ENCODE measurements at regions not wholly inside any gene's neighbourhood (a gene's known extent, or its start where the extent isn't known, plus 50 kb on each side); places are given as distances from the start of the nearest gene placed in this dataset.

GRCh38 chr20:11110535-11110934, 436.7 kb upstream of the JAG1 start:
- peaks cover 7% of the 10 kb centered on the region for H3K4me1 Mint-ChIP-seq
- Histone ChIP-seq H3K79me2 (replicated peaks; ENCODE audit: insufficient read depth) (no peaks in the 10 kb centered on the region), H3K36me3 (ENCODE audit: insufficient read depth) (no peaks in the 10 kb centered on the region), H3K4me2 (no peak overlapping the region), H3K27ac (ENCODE audit: low read depth) (no peak overlapping the region), H3F3A (replicated peaks; ENCODE audit: low read depth) (no peaks in the 10 kb centered on the region), H3K4me1 (ENCODE audit: insufficient read depth) (no peaks in the 10 kb centered on the region), H4K20me1 (replicated peaks; ENCODE audit: insufficient read depth) (no peaks in the 10 kb centered on the region), H3K9me2 (ENCODE audit: insufficient read depth) (no peaks in the 10 kb centered on the region), H2AFZ (no peak overlapping the region; the same call in 1 of the 2 replicates), H3K4me3 (no peak overlapping the region), H3K27me3 (ENCODE audit: insufficient read depth) (no peaks in the 10 kb centered on the region)
- H3K27ac Mint-ChIP-seq = no peak overlapping the region
- no peaks in the 10 kb centered on the region for H3K36me3 Mint-ChIP-seq (ENCODE audit: low read depth)
- DNase-seq (ENCODE audit: low spot score) (no peak), ATAC-seq (no peak)
- H3K27me3 Mint-ChIP-seq (ENCODE audit: insufficient read depth, low read depth, poor library complexity) = no peaks in the 10 kb centered on the region
- H3K9me3 Mint-ChIP-seq = no peaks in the 10 kb centered on the region
- TF ChIP-seq NANOG (IDR thresholded peaks at IDR 0.05; ENCODE audit: borderline replicate concordance) (no peak), ZNF114 (CRISPR knock-in tag; IDR thresholded peaks at IDR 0.05) (no peak), EZH2phosphoT487 (IDR thresholded peaks at IDR 0.05; ENCODE audit: unreplicated experiment) (no peak), STAT1 (IDR thresholded peaks at IDR 0.05; ENCODE audit: unreplicated experiment) (no peak), JUNB (IDR thresholded peaks at IDR 0.05; ENCODE audit: unreplicated experiment) (no peak), POLR2AphosphoS5 (IDR thresholded peaks at IDR 0.05; ENCODE audit: low read depth) (no peak), CREB1 (CRISPR knock-in tag; IDR thresholded peaks at IDR 0.05; ENCODE audit: low read depth) (no peak), ZNF331 (CRISPR knock-in tag; IDR thresholded peaks at IDR 0.05; ENCODE audit: low read depth) (no peak), CTCF (conservative IDR thresholded peaks at IDR 0.05; ENCODE audit: low read depth in 2 of 2) (no peak), EZH2 (IDR thresholded peaks at IDR 0.05; ENCODE audit: low read depth, unreplicated experiment) (no peak)
- TF ChIP-seq, protein P1, sequence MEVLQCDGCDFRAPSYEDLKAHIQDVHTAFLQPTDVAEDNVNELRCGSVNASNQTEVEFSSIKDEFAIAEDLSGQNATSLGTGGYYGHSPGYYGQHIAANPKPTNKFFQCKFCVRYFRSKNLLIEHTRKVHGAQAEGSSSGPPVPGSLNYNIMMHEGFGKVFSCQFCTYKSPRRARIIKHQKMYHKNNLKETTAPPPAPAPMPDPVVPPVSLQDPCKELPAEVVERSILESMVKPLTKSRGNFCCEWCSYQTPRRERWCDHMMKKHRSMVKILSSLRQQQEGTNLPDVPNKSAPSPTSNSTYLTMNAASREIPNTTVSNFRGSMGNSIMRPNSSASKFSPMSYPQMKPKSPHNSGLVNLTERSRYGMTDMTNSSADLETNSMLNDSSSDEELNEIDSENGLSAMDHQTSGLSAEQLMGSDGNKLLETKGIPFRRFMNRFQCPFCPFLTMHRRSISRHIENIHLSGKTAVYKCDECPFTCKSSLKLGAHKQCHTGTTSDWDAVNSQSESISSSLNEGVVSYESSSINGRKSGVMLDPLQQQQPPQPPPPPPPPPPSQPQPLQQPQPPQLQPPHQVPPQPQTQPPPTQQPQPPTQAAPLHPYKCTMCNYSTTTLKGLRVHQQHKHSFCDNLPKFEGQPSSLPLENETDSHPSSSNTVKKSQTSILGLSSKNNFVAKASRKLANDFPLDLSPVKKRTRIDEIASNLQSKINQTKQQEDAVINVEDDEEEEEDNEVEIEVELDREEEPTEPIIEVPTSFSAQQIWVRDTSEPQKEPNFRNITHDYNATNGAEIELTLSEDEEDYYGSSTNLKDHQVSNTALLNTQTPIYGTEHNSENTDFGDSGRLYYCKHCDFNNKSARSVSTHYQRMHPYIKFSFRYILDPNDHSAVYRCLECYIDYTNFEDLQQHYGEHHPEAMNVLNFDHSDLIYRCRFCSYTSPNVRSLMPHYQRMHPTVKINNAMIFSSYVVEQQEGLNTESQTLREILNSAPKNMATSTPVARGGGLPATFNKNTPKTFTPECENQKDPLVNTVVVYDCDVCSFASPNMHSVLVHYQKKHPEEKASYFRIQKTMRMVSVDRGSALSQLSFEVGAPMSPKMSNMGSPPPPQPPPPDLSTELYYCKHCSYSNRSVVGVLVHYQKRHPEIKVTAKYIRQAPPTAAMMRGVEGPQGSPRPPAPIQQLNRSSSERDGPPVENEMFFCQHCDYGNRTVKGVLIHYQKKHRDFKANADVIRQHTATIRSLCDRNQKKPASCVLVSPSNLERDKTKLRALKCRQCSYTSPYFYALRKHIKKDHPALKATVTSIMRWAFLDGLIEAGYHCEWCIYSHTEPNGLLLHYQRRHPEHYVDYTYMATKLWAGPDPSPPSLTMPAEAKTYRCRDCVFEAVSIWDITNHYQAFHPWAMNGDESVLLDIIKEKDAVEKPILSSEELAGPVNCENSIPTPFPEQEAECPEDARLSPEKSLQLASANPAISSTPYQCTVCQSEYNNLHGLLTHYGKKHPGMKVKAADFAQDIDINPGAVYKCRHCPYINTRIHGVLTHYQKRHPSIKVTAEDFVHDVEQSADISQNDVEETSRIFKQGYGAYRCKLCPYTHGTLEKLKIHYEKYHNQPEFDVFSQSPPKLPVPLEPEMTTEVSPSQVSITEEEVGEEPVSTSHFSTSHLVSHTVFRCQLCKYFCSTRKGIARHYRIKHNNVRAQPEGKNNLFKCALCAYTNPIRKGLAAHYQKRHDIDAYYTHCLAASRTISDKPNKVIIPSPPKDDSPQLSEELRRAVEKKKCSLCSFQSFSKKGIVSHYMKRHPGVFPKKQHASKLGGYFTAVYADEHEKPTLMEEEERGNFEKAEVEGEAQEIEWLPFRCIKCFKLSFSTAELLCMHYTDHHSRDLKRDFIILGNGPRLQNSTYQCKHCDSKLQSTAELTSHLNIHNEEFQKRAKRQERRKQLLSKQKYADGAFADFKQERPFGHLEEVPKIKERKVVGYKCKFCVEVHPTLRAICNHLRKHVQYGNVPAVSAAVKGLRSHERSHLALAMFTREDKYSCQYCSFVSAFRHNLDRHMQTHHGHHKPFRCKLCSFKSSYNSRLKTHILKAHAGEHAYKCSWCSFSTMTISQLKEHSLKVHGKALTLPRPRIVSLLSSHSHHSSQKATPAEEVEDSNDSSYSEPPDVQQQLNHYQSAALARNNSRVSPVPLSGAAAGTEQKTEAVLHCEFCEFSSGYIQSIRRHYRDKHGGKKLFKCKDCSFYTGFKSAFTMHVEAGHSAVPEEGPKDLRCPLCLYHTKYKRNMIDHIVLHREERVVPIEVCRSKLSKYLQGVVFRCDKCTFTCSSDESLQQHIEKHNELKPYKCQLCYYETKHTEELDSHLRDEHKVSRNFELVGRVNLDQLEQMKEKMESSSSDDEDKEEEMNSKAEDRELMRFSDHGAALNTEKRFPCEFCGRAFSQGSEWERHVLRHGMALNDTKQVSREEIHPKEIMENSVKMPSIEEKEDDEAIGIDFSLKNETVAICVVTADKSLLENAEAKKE (CRISPR knock-in tag; IDR thresholded peaks at IDR 0.05) = no peak
- TF ChIP-seq, protein P2, sequence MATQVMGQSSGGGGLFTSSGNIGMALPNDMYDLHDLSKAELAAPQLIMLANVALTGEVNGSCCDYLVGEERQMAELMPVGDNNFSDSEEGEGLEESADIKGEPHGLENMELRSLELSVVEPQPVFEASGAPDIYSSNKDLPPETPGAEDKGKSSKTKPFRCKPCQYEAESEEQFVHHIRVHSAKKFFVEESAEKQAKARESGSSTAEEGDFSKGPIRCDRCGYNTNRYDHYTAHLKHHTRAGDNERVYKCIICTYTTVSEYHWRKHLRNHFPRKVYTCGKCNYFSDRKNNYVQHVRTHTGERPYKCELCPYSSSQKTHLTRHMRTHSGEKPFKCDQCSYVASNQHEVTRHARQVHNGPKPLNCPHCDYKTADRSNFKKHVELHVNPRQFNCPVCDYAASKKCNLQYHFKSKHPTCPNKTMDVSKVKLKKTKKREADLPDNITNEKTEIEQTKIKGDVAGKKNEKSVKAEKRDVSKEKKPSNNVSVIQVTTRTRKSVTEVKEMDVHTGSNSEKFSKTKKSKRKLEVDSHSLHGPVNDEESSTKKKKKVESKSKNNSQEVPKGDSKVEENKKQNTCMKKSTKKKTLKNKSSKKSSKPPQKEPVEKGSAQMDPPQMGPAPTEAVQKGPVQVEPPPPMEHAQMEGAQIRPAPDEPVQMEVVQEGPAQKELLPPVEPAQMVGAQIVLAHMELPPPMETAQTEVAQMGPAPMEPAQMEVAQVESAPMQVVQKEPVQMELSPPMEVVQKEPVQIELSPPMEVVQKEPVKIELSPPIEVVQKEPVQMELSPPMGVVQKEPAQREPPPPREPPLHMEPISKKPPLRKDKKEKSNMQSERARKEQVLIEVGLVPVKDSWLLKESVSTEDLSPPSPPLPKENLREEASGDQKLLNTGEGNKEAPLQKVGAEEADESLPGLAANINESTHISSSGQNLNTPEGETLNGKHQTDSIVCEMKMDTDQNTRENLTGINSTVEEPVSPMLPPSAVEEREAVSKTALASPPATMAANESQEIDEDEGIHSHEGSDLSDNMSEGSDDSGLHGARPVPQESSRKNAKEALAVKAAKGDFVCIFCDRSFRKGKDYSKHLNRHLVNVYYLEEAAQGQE (IDR thresholded peaks at IDR 0.05; ENCODE audit: unreplicated experiment) = no peak
- TF ChIP-seq, protein P3, sequence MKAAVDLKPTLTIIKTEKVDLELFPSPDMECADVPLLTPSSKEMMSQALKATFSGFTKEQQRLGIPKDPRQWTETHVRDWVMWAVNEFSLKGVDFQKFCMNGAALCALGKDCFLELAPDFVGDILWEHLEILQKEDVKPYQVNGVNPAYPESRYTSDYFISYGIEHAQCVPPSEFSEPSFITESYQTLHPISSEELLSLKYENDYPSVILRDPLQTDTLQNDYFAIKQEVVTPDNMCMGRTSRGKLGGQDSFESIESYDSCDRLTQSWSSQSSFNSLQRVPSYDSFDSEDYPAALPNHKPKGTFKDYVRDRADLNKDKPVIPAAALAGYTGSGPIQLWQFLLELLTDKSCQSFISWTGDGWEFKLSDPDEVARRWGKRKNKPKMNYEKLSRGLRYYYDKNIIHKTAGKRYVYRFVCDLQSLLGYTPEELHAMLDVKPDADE (IDR thresholded peaks at IDR 0.05) = no peak
- no peak overlapping the region for H3K4me3 Mint-ChIP-seq

All from GM23338 (cell line).